Kidney (tissue), 13 donors: ENCODE measurements at regions not wholly inside any gene's neighbourhood (a gene's known extent, or its start where the extent isn't known, plus 50 kb on each side); places are given as distances from the start of the nearest gene placed in this dataset.

ENCODE experiments used
- DNase-seq, 5 donors: peaks; one replicate each; pipeline ENCODE4 v3.0.0-alpha.2; 2013 to 2020
- FAIRE-seq: peaks from 2 replicates; lab custom pipeline; 2012; peaks lifted over from hg19 to GRCh38; lab: Jason Lieb, UNC
- H3K27ac ChIP-seq, 2 donors: one replicate each; pipeline ENCODE4 v1.7.0; 2013; ENCODE audit warnings: low read depth in 2 of 2, low read length in 2 of 2, inconsistent platforms in 1 of 2
- H3K27me3 ChIP-seq: one replicate; pipeline ENCODE4 v1.7.1; 2013; ENCODE audit warnings: low read length, inconsistent platforms; ENCODE audit not compliant: control insufficient read depth, insufficient read depth
- H3K36me3 ChIP-seq, 3 donors: one replicate each; pipeline versions ENCODE4 v1.7.0 to v1.7.1; 2013; ENCODE audit warnings: low read length in 3 of 3, control low read depth in 1 of 3, inconsistent platforms in 1 of 3; ENCODE audit not compliant: insufficient read depth in 3 of 3, control insufficient read depth in 2 of 3
- H3K4me1 ChIP-seq, 3 donors: one replicate each; pipeline versions ENCODE4 v1.7.0 to v1.7.1; 2013; ENCODE audit warnings: low read length in 3 of 3, inconsistent platforms in 1 of 3, low read depth in 1 of 3; ENCODE audit not compliant: control insufficient read depth in 2 of 3, insufficient read depth in 2 of 3
- H3K4me3 ChIP-seq, 3 donors: one replicate each; pipeline versions ENCODE4 v1.7.0 to v1.8.1; 2013; ENCODE audit warnings: low read length in 3 of 3, control low read depth in 1 of 3, inconsistent platforms in 1 of 3
- H3K9ac ChIP-seq, 3 donors: one replicate each; pipeline versions ENCODE4 v1.7.0 to v1.7.1; 2013; ENCODE audit warnings: low read length in 3 of 3, control low read depth in 1 of 3, inconsistent platforms in 1 of 3
- H3K9me3 ChIP-seq, 3 donors: one replicate each; pipeline versions ENCODE4 v1.7.0 to v1.7.1; 2013; ENCODE audit warnings: low read length in 3 of 3, control low read depth in 1 of 3, inconsistent platforms in 1 of 3; ENCODE audit not compliant: control insufficient read depth in 2 of 3, insufficient read depth in 1 of 3
- intact Hi-C: fragments of 100-400 bp; cut with DNase I; formaldehyde crosslinking; loops from one replicate; pipeline ENCODE4 v1.11.1; 2022
- TF ChIP-seq, protein P1 (sequence below): IDR thresholded peaks from 3 replicates; pipeline ENCODE4 v1.5.1; 2012; ENCODE audit warnings: mild to moderate bottlenecking, moderate library complexity, borderline replicate concordance; ENCODE audit not compliant: insufficient read depth; ENCODE audit errors: extremely low read depth
- donor health status: control.
- donor health status: control.
- donor health status: control.
- donor health status: control.
- donor health status: control.
- donor health status: DM: yes; HTN: yes; CAD: no.
- donor health status: Normal renal cell carcinoma (clear cell type).

- no peak overlapping the region for H3K4me3 ChIP-seq
- peaks cover 14 to 29% (median 28%) of the 10 kb centered on the region in 3 donors for H3K4me1 ChIP-seq
- no peaks in the 10 kb centered on the region for H3K9me3 ChIP-seq
- H3K27ac ChIP-seq: no peak overlapping the region
- intact Hi-C loops: no loop called here
- H3K9ac ChIP-seq: no peak overlapping the region
- H3K36me3 ChIP-seq: no peaks in the 10 kb centered on the region
- no peaks in the 10 kb centered on the region for H3K27me3 ChIP-seq
- TF ChIP-seq, protein P1, sequence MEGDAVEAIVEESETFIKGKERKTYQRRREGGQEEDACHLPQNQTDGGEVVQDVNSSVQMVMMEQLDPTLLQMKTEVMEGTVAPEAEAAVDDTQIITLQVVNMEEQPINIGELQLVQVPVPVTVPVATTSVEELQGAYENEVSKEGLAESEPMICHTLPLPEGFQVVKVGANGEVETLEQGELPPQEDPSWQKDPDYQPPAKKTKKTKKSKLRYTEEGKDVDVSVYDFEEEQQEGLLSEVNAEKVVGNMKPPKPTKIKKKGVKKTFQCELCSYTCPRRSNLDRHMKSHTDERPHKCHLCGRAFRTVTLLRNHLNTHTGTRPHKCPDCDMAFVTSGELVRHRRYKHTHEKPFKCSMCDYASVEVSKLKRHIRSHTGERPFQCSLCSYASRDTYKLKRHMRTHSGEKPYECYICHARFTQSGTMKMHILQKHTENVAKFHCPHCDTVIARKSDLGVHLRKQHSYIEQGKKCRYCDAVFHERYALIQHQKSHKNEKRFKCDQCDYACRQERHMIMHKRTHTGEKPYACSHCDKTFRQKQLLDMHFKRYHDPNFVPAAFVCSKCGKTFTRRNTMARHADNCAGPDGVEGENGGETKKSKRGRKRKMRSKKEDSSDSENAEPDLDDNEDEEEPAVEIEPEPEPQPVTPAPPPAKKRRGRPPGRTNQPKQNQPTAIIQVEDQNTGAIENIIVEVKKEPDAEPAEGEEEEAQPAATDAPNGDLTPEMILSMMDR: no peak
- DNase-seq (peak in 4 of 5 donors; percentile 64 to 86 (median 75)), FAIRE-seq (no peak)
Observed at GRCh38 chr3:193777524-193777923, 184.5 kb downstream of the OPA1 start.

DNA sequence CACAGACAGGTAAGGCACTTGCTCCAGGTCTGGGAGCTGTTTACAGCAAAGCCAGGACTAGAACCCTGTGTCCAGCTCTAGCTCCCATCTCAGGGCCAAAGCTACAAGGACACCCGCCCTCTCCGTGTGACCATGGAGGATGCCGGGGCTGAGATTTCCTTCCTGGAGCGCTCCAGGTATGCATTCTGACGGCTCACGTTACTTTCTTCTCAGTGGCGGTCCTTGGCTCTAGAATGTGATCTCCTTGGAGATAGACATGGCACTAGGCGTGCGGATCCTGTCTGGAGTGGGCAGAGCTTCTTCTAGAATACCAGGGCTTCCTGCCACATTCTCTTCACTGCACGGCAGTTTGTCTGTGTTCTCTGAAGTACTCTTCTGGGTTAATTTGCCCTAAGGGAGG is 185.7 kb downstream of the OPA1 start:
- TF ChIP-seq, protein P1: no peak
- H3K27ac ChIP-seq: no peak overlapping the region
- H3K4me3 ChIP-seq: no peak overlapping the region
- no peaks in the 10 kb centered on the region for H3K9me3 ChIP-seq
- no peaks in the 10 kb centered on the region for H3K36me3 ChIP-seq
- intact Hi-C loops: no loop called here
- peak in 1 of 5 donors; percentile 53 for DNase-seq
- peaks cover 14 to 29% (median 23%) of the 10 kb centered on the region in 3 donors for H3K4me1 ChIP-seq
- no peaks in the 10 kb centered on the region for H3K27me3 ChIP-seq
- H3K9ac ChIP-seq: no peak overlapping the region
- FAIRE-seq: no peak

- no peaks in the 10 kb centered on the region for H3K9me3 ChIP-seq
- no peak overlapping the region for H3K4me3 ChIP-seq
- H3K36me3 ChIP-seq: no peaks in the 10 kb centered on the region
- TF ChIP-seq, protein P1: no peak
- DNase-seq: peak in 4 of 5 donors; percentile 64 to 87 (median 76)
- FAIRE-seq: no peak
- intact Hi-C loops: loop anchor here (10.0 kb wide), 2 partner anchors 355 to 535 kb away; partner anchors contain the start of gene HES1
- H3K27ac ChIP-seq: no peak overlapping the region
- H3K4me1 ChIP-seq: peaks cover 14 to 24% (median 16%) of the 10 kb centered on the region in 3 donors
- H3K9ac ChIP-seq: no peak overlapping the region
- no peaks in the 10 kb centered on the region for H3K27me3 ChIP-seq
Observed at GRCh38 chr3:193779933-193780332, 186.9 kb downstream of the OPA1 start.

DNA sequence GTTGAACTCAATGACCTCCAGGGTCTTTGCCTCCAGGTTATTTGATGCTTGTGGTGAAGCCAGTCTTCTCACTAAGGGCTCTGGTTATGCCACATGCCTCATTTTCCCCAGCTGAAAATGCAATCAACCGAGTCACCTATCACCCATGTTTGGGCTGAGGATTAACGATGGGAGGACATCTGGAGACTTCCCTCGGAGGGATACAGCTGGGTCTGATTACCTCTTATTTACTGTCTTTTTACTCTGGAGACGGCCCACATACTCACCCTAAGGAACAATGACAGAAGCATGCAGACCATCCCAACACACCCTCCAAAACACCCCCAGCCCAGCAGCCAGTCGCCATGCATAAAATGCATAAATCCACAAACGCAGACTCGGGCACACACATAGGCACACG is 187.4 kb downstream of the OPA1 start:
- TF ChIP-seq, protein P1: no peak
- no peaks in the 10 kb centered on the region for H3K36me3 ChIP-seq
- H3K9ac ChIP-seq: no peak overlapping the region
- intact Hi-C loops: loop anchor here (10.0 kb wide), 2 partner anchors 354 to 534 kb away; partner anchors contain the start of gene HES1
- H3K4me1 ChIP-seq: peaks cover 14 to 19% (median 14%) of the 10 kb centered on the region in 3 donors
- DNase-seq (peak in 2 of 5 donors; percentile 73 to 81), FAIRE-seq (no peak)
- no peak overlapping the region for H3K27ac ChIP-seq
- H3K4me3 ChIP-seq: no peak overlapping the region
- H3K9me3 ChIP-seq: no peaks in the 10 kb centered on the region
- no peaks in the 10 kb centered on the region for H3K27me3 ChIP-seq
